ENCODE measurements at regions not wholly inside any gene's neighbourhood (a gene's known extent, or its start where the extent isn't known, plus 50 kb on each side); places are given as distances from the start of the nearest gene placed in this dataset.

DNA sequence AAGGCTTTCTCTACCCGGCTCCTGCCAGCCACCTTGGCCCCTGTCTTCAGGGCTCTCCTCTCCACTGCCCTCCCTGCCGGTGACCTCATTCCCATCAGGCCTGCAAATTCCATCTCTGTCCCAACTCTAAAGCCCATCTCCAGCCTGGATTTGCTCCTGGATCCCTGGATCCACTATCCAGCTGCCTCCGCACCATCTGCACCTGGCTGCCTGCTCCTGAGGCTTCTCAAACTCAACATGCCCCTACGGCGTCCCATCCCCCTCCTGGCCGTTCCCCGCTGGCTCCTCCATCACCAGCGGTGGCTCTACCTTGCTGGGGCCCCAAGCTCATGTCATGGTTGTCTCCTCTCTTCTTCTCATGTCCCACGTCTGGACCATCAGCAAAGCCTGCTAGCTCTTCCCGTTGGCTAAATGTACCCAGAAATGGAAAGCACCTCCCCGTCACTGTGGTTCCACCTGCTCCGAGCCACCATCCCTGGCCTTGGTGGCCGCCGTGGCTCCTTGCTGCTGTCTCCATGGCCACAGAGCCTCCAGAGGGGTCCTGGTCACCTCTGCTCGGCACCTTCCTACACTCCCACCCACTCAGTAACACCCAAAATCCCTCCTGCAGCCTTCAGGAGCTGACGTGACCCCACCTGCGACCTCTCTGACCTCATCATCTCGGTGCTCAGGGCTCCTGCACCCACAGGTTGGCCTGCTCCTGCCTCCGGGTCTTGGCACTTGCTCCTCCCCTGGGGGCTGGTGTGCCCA, 58.5 kb downstream of the ADRA2C start:
- H3K4me3 ChIP-seq (ENCODE audit: low read depth in 2 of 2, low read length in 1 of 2), result no peak overlapping the region
- no peak for DNase-seq
- ChIA-PET CTCF (interaction anchor here (1.4 to 1.8 kb wide), 2 partner anchors 56 to 59 kb away, joined by 4 to 6 read pairs; partner anchors contain the start of gene ADRA2C), POLR2A (no interaction called here)
- H3K4me2 ChIP-seq, result no peak overlapping the region
- no peaks in the 10 kb centered on the region for H3K9me2 ChIP-seq
- TF ChIP-seq CTCF (IDR thresholded peaks at IDR 0.05) (no peak), GABPA (IDR thresholded peaks at IDR 0.05; ENCODE audit: low read depth) (no peak), REST (IDR thresholded peaks at IDR 0.05; ENCODE audit: low read depth, low read length) (no peak), TAF1 (IDR thresholded peaks at IDR 0.05; ENCODE audit: borderline replicate concordance, low read depth, low read length) (no peak), NFIC (IDR thresholded peaks at IDR 0.05; ENCODE audit: borderline replicate concordance) (no peak), PBX3 (IDR thresholded peaks at IDR 0.05) (no peak), RCOR1 (IDR thresholded peaks at IDR 0.05; ENCODE audit: low read length) (no peak), YY1 (IDR thresholded peaks at IDR 0.05; ENCODE audit: low read depth) (no peak), CHD2 (IDR thresholded peaks at IDR 0.05; ENCODE audit: low read length, partially characterized antibody) (no peak), NRF1 (IDR thresholded peaks at IDR 0.05; ENCODE audit: low read depth, low read length) (no peak), TEAD4 (IDR thresholded peaks at IDR 0.05; ENCODE audit: borderline replicate concordance, insufficient read depth) (no peak), MXI1 (IDR thresholded peaks at IDR 0.05; ENCODE audit: low read depth, low read length) (no peak), RXRA (IDR thresholded peaks at IDR 0.05; ENCODE audit: borderline replicate concordance, low read depth) (no peak), JUND (IDR thresholded peaks at IDR 0.05) (no peak), EZH2phosphoT487 (IDR thresholded peaks at IDR 0.05; ENCODE audit: borderline replicate concordance, low read depth) (no peak), FOSL2 (IDR thresholded peaks at IDR 0.05; ENCODE audit: borderline replicate concordance, low read depth) (no peak), EP300 (IDR thresholded peaks at IDR 0.05; ENCODE audit: borderline replicate concordance in 1 of 2, low read depth in 1 of 2, low read length in 1 of 2) (no peak)
- TF ChIP-seq, protein P1, sequence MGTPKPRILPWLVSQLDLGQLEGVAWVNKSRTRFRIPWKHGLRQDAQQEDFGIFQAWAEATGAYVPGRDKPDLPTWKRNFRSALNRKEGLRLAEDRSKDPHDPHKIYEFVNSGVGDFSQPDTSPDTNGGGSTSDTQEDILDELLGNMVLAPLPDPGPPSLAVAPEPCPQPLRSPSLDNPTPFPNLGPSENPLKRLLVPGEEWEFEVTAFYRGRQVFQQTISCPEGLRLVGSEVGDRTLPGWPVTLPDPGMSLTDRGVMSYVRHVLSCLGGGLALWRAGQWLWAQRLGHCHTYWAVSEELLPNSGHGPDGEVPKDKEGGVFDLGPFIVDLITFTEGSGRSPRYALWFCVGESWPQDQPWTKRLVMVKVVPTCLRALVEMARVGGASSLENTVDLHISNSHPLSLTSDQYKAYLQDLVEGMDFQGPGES (IDR thresholded peaks at IDR 0.05; ENCODE audit: low read depth, low read length), result no peak
- TF ChIP-seq, protein P2, sequence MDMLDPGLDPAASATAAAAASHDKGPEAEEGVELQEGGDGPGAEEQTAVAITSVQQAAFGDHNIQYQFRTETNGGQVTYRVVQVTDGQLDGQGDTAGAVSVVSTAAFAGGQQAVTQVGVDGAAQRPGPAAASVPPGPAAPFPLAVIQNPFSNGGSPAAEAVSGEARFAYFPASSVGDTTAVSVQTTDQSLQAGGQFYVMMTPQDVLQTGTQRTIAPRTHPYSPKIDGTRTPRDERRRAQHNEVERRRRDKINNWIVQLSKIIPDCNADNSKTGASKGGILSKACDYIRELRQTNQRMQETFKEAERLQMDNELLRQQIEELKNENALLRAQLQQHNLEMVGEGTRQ (IDR thresholded peaks at IDR 0.05; ENCODE audit: borderline replicate concordance, low read depth, low read length), result no peak
- H3K9ac ChIP-seq, result no peak overlapping the region
- H3K27me3 ChIP-seq (ENCODE audit: insufficient read depth), result no peaks in the 10 kb centered on the region
- no peaks in the 10 kb centered on the region for H3F3A ChIP-seq (replicated peaks; ENCODE audit: insufficient read depth)
- no peaks in the 10 kb centered on the region for H3K36me3 ChIP-seq (replicated peaks in 1 of 2; ENCODE audit: control insufficient read depth in 1 of 2, insufficient read depth in 2 of 2, low read length in 1 of 2)
- H4K20me1 ChIP-seq (ENCODE audit: insufficient read depth), result no peaks in the 10 kb centered on the region
- H3K4me1 ChIP-seq (ENCODE audit: control insufficient read depth in 1 of 2, insufficient read depth in 2 of 2, low read depth in 1 of 2, low read length in 1 of 2), result peaks cover 0 to 31% of the 10 kb centered on the region in 2 experiments; a peak in 1 of 4 replicates
- WGBS (ENCODE audit: low lambda C conversion rate), result 66% methylated on average over 18 of the region's 19 CpGs
- no peaks in the 10 kb centered on the region for H3K79me2 ChIP-seq (ENCODE audit: insufficient read depth)
- H3K27ac ChIP-seq (ENCODE audit: low read depth in 2 of 2, low read length in 1 of 2), result no peak overlapping the region
- H2AFZ ChIP-seq (ENCODE audit: low read depth), result no peak overlapping the region
- H3K9me3 ChIP-seq, result no peaks in the 10 kb centered on the region
